H1 (cell line): ENCODE measurements at regions not wholly inside any gene's neighbourhood (a gene's known extent, or its start where the extent isn't known, plus 50 kb on each side); places are given as distances from the start of the nearest gene placed in this dataset.

ENCODE experiments used
- CTCF ChIA-PET: fragments of 300-600 bp; sonication (Branson Sonifier 250); formaldehyde crosslinking; loops from one replicate; lab custom pipeline; 2021; ENCODE audit not compliant: partially characterized antibody; lab: Charles Lee
- POLR2A ChIA-PET: fragments of 300-600 bp; sonication (Branson Sonifier 250); formaldehyde crosslinking; loops from one replicate; lab custom pipeline; 2021; ENCODE audit warnings: inconsistent platforms; ENCODE audit not compliant: partially characterized antibody; lab: Charles Lee
- DNase-seq, 2 experiments: peaks; one replicate each; pipeline versions ENCODE4 v3.0.0 to v3.0.0-alpha.2; 2010 to 2022; ENCODE audit warnings: low spot score in 2 of 2, low read depth in 1 of 2, mixed read lengths in 1 of 2
- FAIRE-seq: peaks from 2 replicates; lab custom pipeline; 2011; peaks lifted over from hg19 to GRCh38; lab: Jason Lieb, UNC
- H2AFZ ChIP-seq: 2 replicates; pipeline ENCODE4 v1.8.1; 2012; ENCODE audit warnings: low read length, inconsistent platforms
- H2AK5ac ChIP-seq: 2 replicates; pipeline ENCODE4 v1.6.1; 2013; ENCODE audit warnings: low read depth, low read length
- H2BK120ac ChIP-seq: replicated peaks from 2 replicates; pipeline ENCODE3; 2013; ENCODE audit warnings: low read depth, low read length, inconsistent platforms
- H2BK12ac ChIP-seq: 2 replicates; pipeline ENCODE4 v1.6.1; 2013; ENCODE audit warnings: low read depth, low read length
- H2BK15ac ChIP-seq: 2 replicates; pipeline ENCODE4 v1.6.1; 2013; ENCODE audit warnings: low read length
- H2BK20ac ChIP-seq: 2 replicates; pipeline ENCODE4 v1.6.1; 2013; ENCODE audit warnings: low read length
- H2BK5ac ChIP-seq: 2 replicates; pipeline ENCODE4 v1.6.1; 2013; ENCODE audit warnings: low read depth, low read length
- H3K14ac ChIP-seq: 2 replicates; pipeline ENCODE4 v1.6.1; 2013; ENCODE audit warnings: inconsistent platforms; ENCODE audit not compliant: insufficient read length
- H3K18ac ChIP-seq: 2 replicates; pipeline ENCODE4 v1.6.1; 2013; ENCODE audit warnings: low read length; ENCODE audit errors: extremely low read depth
- H3K23ac ChIP-seq: 2 replicates; pipeline ENCODE4 v1.6.1; 2013; ENCODE audit warnings: inconsistent platforms; ENCODE audit not compliant: insufficient read length
- H3K23me2 ChIP-seq: 2 replicates; pipeline ENCODE4 v1.6.1; 2013; ENCODE audit warnings: low read depth, low read length
- H3K27ac ChIP-seq: 2 replicates; pipeline ENCODE4 v1.6.1; 2011; ENCODE audit warnings: low read depth, low read length, inconsistent platforms
- H3K27me3 ChIP-seq, 4 experiments: replicated peaks in 1 of 4; 1 replicate in 1 of 4; 2 replicates in 3 of 4; pipeline versions ENCODE4 v1.6.1 to v1.8.1; 2011 to 2013; ENCODE audit warnings: low read length in 3 of 4, mild to moderate bottlenecking in 3 of 4, inconsistent platforms in 2 of 4, mixed read lengths in 2 of 4, moderate library complexity in 1 of 4; ENCODE audit not compliant: control insufficient read depth in 3 of 4, insufficient read depth in 3 of 4; ENCODE audit errors: extremely low read depth in 1 of 4
- H3K36me3 ChIP-seq, 4 experiments: 2 replicates each; pipeline versions ENCODE4 v1.6.1 to v1.8.1; 2011 to 2013; ENCODE audit warnings: mild to moderate bottlenecking in 4 of 4, low read length in 3 of 4, moderate library complexity in 2 of 4, control low read depth in 1 of 4, inconsistent platforms in 1 of 4; ENCODE audit not compliant: insufficient read depth in 4 of 4, control insufficient read depth in 2 of 4
- H3K4ac ChIP-seq: replicated peaks from 2 replicates; pipeline ENCODE3; 2013; ENCODE audit warnings: low read length, low read depth, mixed read lengths, inconsistent platforms; ENCODE audit not compliant: insufficient read length
- H3K4me1 ChIP-seq, 4 experiments: replicated peaks in 1 of 4; 1 replicate in 1 of 4; 2 replicates in 3 of 4; pipeline versions ENCODE4 v1.6.1 to v1.8.1; 2011 to 2013; ENCODE audit warnings: low read length in 3 of 4, inconsistent platforms in 2 of 4, mixed read lengths in 1 of 4; ENCODE audit not compliant: insufficient read depth in 4 of 4, control insufficient read depth in 3 of 4
- H3K4me2 ChIP-seq, 2 experiments: 2 replicates each; pipeline versions ENCODE4 v1.6.1 to v1.8.1; 2011 to 2013; ENCODE audit warnings: low read depth in 2 of 2, low read length in 2 of 2, control low read depth in 1 of 2, inconsistent platforms in 1 of 2, mild to moderate bottlenecking in 1 of 2; ENCODE audit not compliant: insufficient read depth in 1 of 2
- H3K4me3 ChIP-seq, 4 experiments: fragments of 200-600, 300-600 bp in 1 of 4; sonication (generic), shearing (Covaris generic), sonication (Bioruptor Twin) in 1 of 4; 2 replicates each; pipeline versions ENCODE4 v1.5.1 to v1.8.1; 2011 to 2016; ENCODE audit warnings: low read length in 4 of 4, low read depth in 3 of 4, control low read depth in 2 of 4, inconsistent platforms in 2 of 4, mild to moderate bottlenecking in 2 of 4, mixed read lengths in 1 of 4, moderate library complexity in 1 of 4; ENCODE audit not compliant: insufficient read depth in 2 of 4; ENCODE audit errors: extremely low read depth in 1 of 4
- H3K56ac ChIP-seq: replicated peaks from 2 replicates; pipeline ENCODE3; 2013; ENCODE audit warnings: low read depth, mild to moderate bottlenecking, mixed read lengths, low read length, inconsistent platforms; ENCODE audit not compliant: insufficient read length
- H3K79me1 ChIP-seq: 2 replicates; pipeline ENCODE4 v1.6.1; 2013; ENCODE audit warnings: low read depth, low read length, control low read depth
- H3K79me2 ChIP-seq, 2 experiments: 2 replicates each; pipeline versions ENCODE4 v1.6.1 to v1.8.1; 2012 to 2013; ENCODE audit warnings: low read length in 2 of 2, mild to moderate bottlenecking in 2 of 2, inconsistent platforms in 1 of 2; ENCODE audit not compliant: insufficient read depth in 2 of 2, control insufficient read depth in 1 of 2
- H3K9ac ChIP-seq, 4 experiments: replicated peaks in 1 of 4; 1 replicate in 1 of 4; 2 replicates in 3 of 4; pipeline versions ENCODE4 v1.6.1 to v1.8.1; 2011 to 2013; ENCODE audit warnings: low read depth in 3 of 4, low read length in 3 of 4, control low read depth in 2 of 4, mild to moderate bottlenecking in 2 of 4, moderate library complexity in 2 of 4, inconsistent platforms in 1 of 4; ENCODE audit errors: extremely low read depth in 1 of 4
- H3K9me3 ChIP-seq, 2 experiments: 2 replicates each; pipeline versions ENCODE4 v1.6.1 to v1.8.1; 2012 to 2013; ENCODE audit warnings: mild to moderate bottlenecking in 2 of 2, moderate library complexity in 2 of 2, control low read depth in 1 of 2, inconsistent platforms in 1 of 2, low read depth in 1 of 2, low read length in 1 of 2, mixed read lengths in 1 of 2; ENCODE audit not compliant: insufficient read depth in 2 of 2
- H4K20me1 ChIP-seq, 2 experiments: replicated peaks in 1 of 2; 2 replicates each; pipeline versions ENCODE3 to v1.8.1; 2011 to 2013; ENCODE audit warnings: inconsistent platforms in 2 of 2, low read length in 2 of 2, mild to moderate bottlenecking in 1 of 2; ENCODE audit not compliant: insufficient read depth in 2 of 2, control insufficient read depth in 1 of 2
- H4K5ac ChIP-seq: 2 replicates; pipeline ENCODE4 v1.6.1; 2013; ENCODE audit warnings: low read length, low read depth, mixed read lengths, inconsistent platforms; ENCODE audit not compliant: insufficient read length
- H4K8ac ChIP-seq: 2 replicates; pipeline ENCODE4 v1.8.0; 2013; ENCODE audit warnings: mild to moderate bottlenecking, moderate library complexity, low read length, inconsistent platforms; ENCODE audit not compliant: insufficient read depth; ENCODE audit errors: extremely low read depth
- H4K91ac ChIP-seq: replicated peaks from 2 replicates; pipeline ENCODE3; 2013; ENCODE audit warnings: low read length, mixed read lengths, inconsistent platforms; ENCODE audit not compliant: insufficient read length
- CHD1 ChIP-seq: IDR thresholded peaks from 2 replicates; pipeline ENCODE4 v1.6.1; 2012; ENCODE audit warnings: low read depth, low read length, improper control_type of control experiment
- CREB1 ChIP-seq: IDR thresholded peaks from 2 replicates; pipeline ENCODE4 v1.6.1; 2012; ENCODE audit warnings: inconsistent platforms
- RFX5 ChIP-seq: IDR thresholded peaks from 2 replicates; pipeline ENCODE4 v1.6.1; 2011; ENCODE audit warnings: low read depth, low read length, improper control_type of control experiment, borderline replicate concordance
- WGBS, 2 experiments: shearing (Covaris generic) in 1 of 2; methylation state at CpG; one replicate each; pipeline versions ENCODE4 v1.1.6 to v1.1.7; 2013 to 2015; ENCODE audit warnings: low lambda C conversion rate in 2 of 2, mixed read lengths in 2 of 2, inconsistent platforms in 1 of 2, low coverage in 1 of 2, missing lambda C conversion rate in 1 of 2; ENCODE audit not compliant: insufficient replicate concordance in 2 of 2, insufficient coverage in 1 of 2, insufficient read length in 1 of 2; ENCODE audit errors: extremely low coverage in 1 of 2, missing lambda C conversion rate in 1 of 2; 5-methylcytosine and 5-hydroxymethylcytosine counted together

- CTCF ChIA-PET: interaction anchor here (0.6 to 3.8 kb wide), 7 partner anchors 10 to 918 kb away, joined by 3 to 23 read pairs (median 4); no protein-coding TSS in a partner anchor
- H3K4me2 ChIP-seq: peak overlapping the region; percentile 71 to 74
- TF ChIP-seq RFX5 (no peak), CREB1 (no peak), CHD1 (no peak)
Observed at GRCh38 chr5:17401470-17402288, 96.4 kb upstream of the TAF11L2 start.

More at GRCh38 chr5:17401470-17402288, 96.4 kb upstream of the TAF11L2 start:
- Histone ChIP-seq H2AK5ac (no peak overlapping the region), H2BK12ac (no peak overlapping the region; the same call in 1 of the 2 replicates), H4K20me1 (no peaks in the 10 kb centered on the region), H4K91ac (no peak overlapping the region), H3K4ac (no peak overlapping the region), H3K18ac (no peak overlapping the region), H4K8ac (no peak overlapping the region), H3K79me1 (no peaks in the 10 kb centered on the region), H2AFZ (no peak overlapping the region), H3K36me3 (no peaks in the 10 kb centered on the region), H2BK120ac (no peak overlapping the region), H3K56ac (no peak overlapping the region), H3K27me3 (peaks cover 0 to 6% (median 1%) of the 10 kb centered on the region in 4 experiments; a peak in 5 of 7 replicates), H3K23me2 (peaks cover 6% of the 10 kb centered on the region), H2BK15ac (no peak overlapping the region), H3K79me2 (no peaks in the 10 kb centered on the region), H3K9me3 (0 out of 4 replicates have a peak, but pooled peaks cover 0 to 3% of the 10 kb centered on the region in 2 experiments), H3K9ac (no peak overlapping the region), H3K4me3 (peak overlapping the region in 2 of 4 experiments; percentile 25 to 47; a peak in 3 of 8 replicates), H4K5ac (peak overlapping the region; percentile 32), H2BK20ac (no peak overlapping the region), H2BK5ac (peak overlapping the region; percentile 46; the same call in 1 of the 2 replicates), H3K14ac (no peak overlapping the region), H3K27ac (0 out of 2 replicates have a peak overlapping the region, but pooled peaks have one; percentile 0), H3K4me1 (peaks cover 7 to 36% (median 28%) of the 10 kb centered on the region in 4 experiments), H3K23ac (no peak overlapping the region)
- DNase-seq (peak in 1 of 2 experiments; percentile 71), FAIRE-seq (peak; percentile 82)
- 3% methylated on average over 9 of the region's 9 CpGs; no CpG with 5 or more reads in 1 of the 2 experiments for WGBS, 2 experiments
- POLR2A ChIA-PET: interaction anchor here (0.7 to 2.5 kb wide), 10 partner anchors 10 to 185 kb away, joined by 3 to 14 read pairs (median 4); partner anchors contain the start of gene BASP1
